Activated CD4-positive, alpha-beta memory T cell treated with anti-CD3 and anti-CD28 coated beads, Interleukin-2, amount 10 ng/mL, durations not matched to agents 7 days and 5 days (primary cell): ENCODE measurements at regions not wholly inside any gene's neighbourhood (a gene's known extent, or its start where the extent isn't known, plus 50 kb on each side); places are given as distances from the start of the nearest gene placed in this dataset.
A peak's percentile ranks its signal among the peaks of the same experiment; 100 is the strongest.
"Not testable (repeated sequence)": the region's sequence is repeated elsewhere in the genome, so short reads cannot be mapped to it uniquely, and the experiment has no call there.

Experiments
- CTCF ChIA-PET: fragments of 350-600 bp; sonication (Branson Sonifier 250); formaldehyde crosslinking; loops from one replicate; lab custom pipeline; 2021; ENCODE audit warnings: antibody characterized with exemption, inconsistent platforms; lab: Charles Lee
- POLR2A ChIA-PET: fragments of 350-600 bp; sonication (Branson Sonifier 250); formaldehyde crosslinking; loops from one replicate; lab custom pipeline; 2021; ENCODE audit warnings: antibody characterized with exemption; lab: Charles Lee
- DNase-seq: peaks from one replicate; pipeline ENCODE4 v3.0.0-alpha.2; 2020
- H3K27ac Mint-ChIP-seq: one replicate; pipeline ENCODE4 v1.8.0; 2021; ENCODE audit warnings: mild to moderate bottlenecking, mixed read lengths
- H3K27me3 Mint-ChIP-seq: one replicate; pipeline ENCODE4 v1.8.0; 2021; ENCODE audit warnings: mixed read lengths
- H3K36me3 Mint-ChIP-seq: one replicate; pipeline ENCODE4 v1.8.0; 2021; ENCODE audit warnings: low read depth, mixed read lengths
- H3K4me1 Mint-ChIP-seq: one replicate; pipeline ENCODE4 v1.8.0; 2021; ENCODE audit warnings: mixed read lengths
- H3K4me3 Mint-ChIP-seq: one replicate; pipeline ENCODE4 v1.8.0; 2021; ENCODE audit warnings: mild to moderate bottlenecking, mixed read lengths
- H3K9me3 Mint-ChIP-seq: one replicate; pipeline ENCODE4 v1.8.0; 2021; ENCODE audit warnings: mixed read lengths

DNA sequence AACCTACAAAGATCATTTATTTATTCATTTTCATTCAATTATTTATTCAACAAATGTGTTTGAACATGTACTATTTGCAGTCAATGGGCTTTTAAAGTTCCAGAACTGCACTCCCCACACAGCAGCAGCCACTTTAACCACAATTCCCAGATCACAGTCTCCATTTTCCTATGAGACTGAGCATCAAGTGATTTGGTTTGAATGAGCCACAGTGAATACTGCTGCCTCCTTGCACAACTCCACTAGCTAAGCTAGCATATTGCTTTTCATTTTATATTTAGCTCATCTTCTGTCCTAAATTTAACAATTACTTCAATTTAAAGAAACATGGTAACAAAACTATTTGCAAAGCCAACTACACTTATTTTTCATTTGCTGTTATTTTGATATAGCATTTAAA, 353.4 kb upstream of the VRK2 start:
- H3K4me1 Mint-ChIP-seq: no peaks in the 10 kb centered on the region
- ChIA-PET POLR2A (no interaction called here), CTCF (no interaction called here)
- DNase-seq: no peak
- no peaks in the 10 kb centered on the region for H3K36me3 Mint-ChIP-seq
- no peak overlapping the region for H3K27ac Mint-ChIP-seq
- H3K27me3 Mint-ChIP-seq: no peaks in the 10 kb centered on the region
- peaks cover 6% of the 10 kb centered on the region for H3K9me3 Mint-ChIP-seq
- H3K4me3 Mint-ChIP-seq: no peak overlapping the region

DNA sequence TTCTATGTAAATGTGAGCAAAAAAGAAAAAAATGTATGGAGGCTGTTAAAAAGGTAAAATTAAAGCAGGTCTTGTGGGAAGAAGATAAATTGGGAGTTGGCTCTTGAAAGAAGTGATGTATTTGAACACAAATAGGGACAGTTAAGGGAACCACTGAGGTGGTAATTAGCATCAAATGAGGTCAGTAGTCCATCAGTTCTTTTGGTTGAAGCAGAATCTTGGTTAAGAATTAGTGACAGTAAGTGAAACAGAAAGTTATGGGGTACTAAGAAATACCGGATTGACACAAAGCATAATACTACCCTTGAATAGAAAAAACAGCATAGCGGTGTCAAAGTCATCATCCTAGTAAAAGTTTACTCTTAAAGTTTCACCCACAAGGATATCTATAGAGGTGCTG, 352.6 kb upstream of the VRK2 start:
- H3K27ac Mint-ChIP-seq: no peak overlapping the region
- POLR2A ChIA-PET: no interaction called here
- DNase-seq: no peak

DNA sequence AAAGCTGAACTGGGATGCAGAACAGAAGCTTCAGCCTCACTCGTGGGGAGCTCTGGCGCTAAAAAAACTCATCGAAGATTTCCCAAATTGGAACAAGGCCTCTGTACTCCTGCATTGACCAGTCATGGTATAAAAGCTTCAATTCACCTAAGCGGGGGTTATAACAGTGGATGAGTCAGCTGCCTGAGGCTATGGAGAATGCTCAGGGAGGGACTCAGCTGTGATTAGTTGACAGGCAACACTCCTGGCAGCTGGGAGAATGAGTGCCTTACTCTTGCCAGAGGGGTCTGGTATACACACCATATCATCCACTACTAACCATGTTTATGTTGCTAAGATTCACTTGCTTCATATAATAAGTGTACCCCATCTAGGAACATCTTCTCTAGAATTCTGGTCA, 350.6 kb upstream of the VRK2 start:
- Mint-ChIP-seq H3K4me1 (no peaks in the 10 kb centered on the region), H3K9me3 (peaks cover under 1% of the 10 kb centered on the region), H3K36me3 (no peaks in the 10 kb centered on the region), H3K27ac (no peak overlapping the region), H3K27me3 (no peaks in the 10 kb centered on the region), H3K4me3 (no peak overlapping the region)
- DNase-seq: no peak
- POLR2A ChIA-PET: no interaction called here
- CTCF ChIA-PET: no interaction called here

More for the DNA sequence above, 352.6 kb upstream of the VRK2 start:
- Mint-ChIP-seq H3K4me3 (no peak overlapping the region), H3K9me3 (peaks cover 6% of the 10 kb centered on the region), H3K4me1 (no peaks in the 10 kb centered on the region), H3K36me3 (no peaks in the 10 kb centered on the region), H3K27me3 (no peaks in the 10 kb centered on the region)
- CTCF ChIA-PET: no interaction called here

DNA sequence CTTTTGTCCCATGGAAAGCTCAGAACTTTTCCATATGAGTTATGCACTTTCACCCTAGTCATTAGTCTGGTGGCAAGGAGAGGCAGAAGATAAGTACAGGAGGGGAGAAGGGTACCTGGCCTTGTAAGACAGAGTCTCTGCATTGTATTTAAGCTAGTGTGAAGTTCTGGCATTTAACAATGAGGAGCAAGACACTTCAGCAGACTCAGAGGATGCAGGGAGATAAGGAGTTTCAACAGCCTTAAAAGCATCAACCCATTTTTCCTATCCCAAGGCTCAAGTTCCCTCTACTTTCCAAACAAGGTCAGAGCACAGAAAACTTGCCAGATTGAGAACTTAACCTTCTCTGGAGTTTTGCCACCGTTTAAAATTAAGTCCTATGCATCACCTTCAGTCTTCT, 348.2 kb upstream of the VRK2 start:
- CTCF ChIA-PET: no interaction called here
- Mint-ChIP-seq H3K4me1 (no peaks in the 10 kb centered on the region), H3K9me3 (no peaks in the 10 kb centered on the region), H3K27ac (no peak overlapping the region), H3K36me3 (no peaks in the 10 kb centered on the region), H3K4me3 (no peak overlapping the region), H3K27me3 (no peaks in the 10 kb centered on the region)
- POLR2A ChIA-PET: no interaction called here
- no peak for DNase-seq

GRCh38 chr2:57698935-57699449, 347.6 kb upstream of the VRK2 start:
- Mint-ChIP-seq H3K4me3 (no peak overlapping the region), H3K27ac (no peak overlapping the region), H3K36me3 (no peaks in the 10 kb centered on the region), H3K4me1 (no peaks in the 10 kb centered on the region), H3K27me3 (no peaks in the 10 kb centered on the region), H3K9me3 (no peaks in the 10 kb centered on the region)
- ChIA-PET CTCF (no interaction called here), POLR2A (no interaction called here)
- DNase-seq: no peak

- no peaks in the 10 kb centered on the region for H3K9me3 Mint-ChIP-seq
- H3K27me3 Mint-ChIP-seq: no peaks in the 10 kb centered on the region
- no peak overlapping the region for H3K27ac Mint-ChIP-seq
- ChIA-PET CTCF (no interaction called here), POLR2A (no interaction called here)
- no peak for DNase-seq
- no peak overlapping the region for H3K4me3 Mint-ChIP-seq
- no peaks in the 10 kb centered on the region for H3K4me1 Mint-ChIP-seq
- H3K36me3 Mint-ChIP-seq: no peaks in the 10 kb centered on the region
Measured at GRCh38 chr2:57701391-57701791, 345.2 kb upstream of the VRK2 start.

- no peaks in the 10 kb centered on the region for H3K27me3 Mint-ChIP-seq
- no peaks in the 10 kb centered on the region for H3K36me3 Mint-ChIP-seq
- H3K4me1 Mint-ChIP-seq: no peaks in the 10 kb centered on the region
- DNase-seq: no peak
- POLR2A ChIA-PET: no interaction called here
- CTCF ChIA-PET: no interaction called here
- no peak overlapping the region for H3K27ac Mint-ChIP-seq
- no peak overlapping the region for H3K4me3 Mint-ChIP-seq
- no peaks in the 10 kb centered on the region for H3K9me3 Mint-ChIP-seq
Measured at GRCh38 chr2:57703407-57703806, 343.2 kb upstream of the VRK2 start.

GRCh38 chr2:57707794-57708193, 338.8 kb upstream of the VRK2 start:
- H3K4me3 Mint-ChIP-seq, H3K9me3 Mint-ChIP-seq, DNase-seq, H3K36me3 Mint-ChIP-seq, POLR2A ChIA-PET, H3K27ac Mint-ChIP-seq, CTCF ChIA-PET, H3K4me1 Mint-ChIP-seq, H3K27me3 Mint-ChIP-seq: not testable (repeated sequence)

GRCh38 chr2:57711991-57712390, 334.6 kb upstream of the VRK2 start:
- no peak for DNase-seq
- Mint-ChIP-seq H3K36me3 (no peaks in the 10 kb centered on the region), H3K9me3 (no peaks in the 10 kb centered on the region), H3K4me1 (no peaks in the 10 kb centered on the region), H3K27ac (no peak overlapping the region), H3K4me3 (no peak overlapping the region), H3K27me3 (no peaks in the 10 kb centered on the region)
- ChIA-PET POLR2A (no interaction called here), CTCF (no interaction called here)

- peaks cover 11% of the 10 kb centered on the region for H3K4me1 Mint-ChIP-seq
- no peaks in the 10 kb centered on the region for H3K36me3 Mint-ChIP-seq
- H3K9me3 Mint-ChIP-seq: no peaks in the 10 kb centered on the region
- no peak overlapping the region for H3K4me3 Mint-ChIP-seq
- peaks cover 15% of the 10 kb centered on the region for H3K27me3 Mint-ChIP-seq
- no peak overlapping the region for H3K27ac Mint-ChIP-seq
- POLR2A ChIA-PET: no interaction called here
- peak; percentile 38 for DNase-seq
- CTCF ChIA-PET: interaction anchor here (0.7 to 0.8 kb wide), 2 partner anchors 25 to 32 kb away, joined by 3 read pairs; no protein-coding TSS in a partner anchor
Measured at GRCh38 chr2:57720728-57721627, 325.6 kb upstream of the VRK2 start.

- ChIA-PET POLR2A (no interaction called here), CTCF (no interaction called here)
- Mint-ChIP-seq H3K4me1 (peaks cover 7% of the 10 kb centered on the region), H3K27ac (no peak overlapping the region), H3K9me3 (no peaks in the 10 kb centered on the region), H3K36me3 (no peaks in the 10 kb centered on the region), H3K27me3 (peaks cover 11% of the 10 kb centered on the region), H3K4me3 (no peak overlapping the region)
- no peak for DNase-seq
Measured at GRCh38 chr2:57725337-57725947, 321.2 kb upstream of the VRK2 start.

GRCh38 chr2:57726294-57726693, 320.3 kb upstream of the VRK2 start:
- POLR2A ChIA-PET: no interaction called here
- H3K9me3 Mint-ChIP-seq: no peaks in the 10 kb centered on the region
- CTCF ChIA-PET: interaction anchor here (0.6 kb wide), 1 partner anchor 184 kb away, joined by 3 read pairs; no protein-coding TSS in a partner anchor
- H3K36me3 Mint-ChIP-seq: no peaks in the 10 kb centered on the region
- DNase-seq: no peak
- peaks cover 6% of the 10 kb centered on the region for H3K27me3 Mint-ChIP-seq
- no peak overlapping the region for H3K27ac Mint-ChIP-seq
- H3K4me3 Mint-ChIP-seq: no peak overlapping the region
- H3K4me1 Mint-ChIP-seq: no peaks in the 10 kb centered on the region

GRCh38 chr2:57728691-57729090, 317.9 kb upstream of the VRK2 start:
- H3K36me3 Mint-ChIP-seq: no peaks in the 10 kb centered on the region
- H3K27ac Mint-ChIP-seq: no peak overlapping the region
- ChIA-PET POLR2A (no interaction called here), CTCF (no interaction called here)
- no peak overlapping the region for H3K4me3 Mint-ChIP-seq
- peaks cover 6% of the 10 kb centered on the region for H3K27me3 Mint-ChIP-seq
- H3K9me3 Mint-ChIP-seq: no peaks in the 10 kb centered on the region
- H3K4me1 Mint-ChIP-seq: no peaks in the 10 kb centered on the region
- no peak for DNase-seq
